ENCODE measurements at regions not wholly inside any gene's neighbourhood (a gene's known extent, or its start where the extent isn't known, plus 50 kb on each side); places are given as distances from the start of the nearest gene placed in this dataset.

- intact Hi-C loops (cut with micrococcal nuclease), result no loop called here
- Mint-ChIP-seq H3K4me3 (ENCODE audit: low read depth) (no peak overlapping the region), H3K36me3 (ENCODE audit: low read depth) (no peaks in the 10 kb centered on the region), H3K9me3 (no peaks in the 10 kb centered on the region), H3K4me1 (ENCODE audit: low read depth) (no peaks in the 10 kb centered on the region), H3K27me3 (ENCODE audit: low read depth) (no peaks in the 10 kb centered on the region), H3K27ac (no peak overlapping the region)
- no peak for DNase-seq (ENCODE audit: low spot score)
Observed at GRCh38 chr12:61911113-61911512, 349.1 kb upstream of the USP15 start.

GRCh38 chr12:61915420-61915819 lies 344.8 kb upstream of the USP15 start:
- H3K27ac Mint-ChIP-seq, result no peak overlapping the region
- H3K9me3 Mint-ChIP-seq, result no peaks in the 10 kb centered on the region
- no peak overlapping the region for H3K4me3 Mint-ChIP-seq (ENCODE audit: low read depth)
- no peaks in the 10 kb centered on the region for H3K4me1 Mint-ChIP-seq (ENCODE audit: low read depth)
- H3K36me3 Mint-ChIP-seq (ENCODE audit: low read depth), result no peaks in the 10 kb centered on the region
- no peak for DNase-seq (ENCODE audit: low spot score)
- no peaks in the 10 kb centered on the region for H3K27me3 Mint-ChIP-seq (ENCODE audit: low read depth)
- intact Hi-C loops (cut with micrococcal nuclease), result no loop called here

- H3K27ac Mint-ChIP-seq, result no peak overlapping the region
- H3K36me3 Mint-ChIP-seq (ENCODE audit: low read depth), result no peaks in the 10 kb centered on the region
- no peaks in the 10 kb centered on the region for H3K27me3 Mint-ChIP-seq (ENCODE audit: low read depth)
- no peaks in the 10 kb centered on the region for H3K4me1 Mint-ChIP-seq (ENCODE audit: low read depth)
- H3K9me3 Mint-ChIP-seq, result peaks cover 3% of the 10 kb centered on the region
- intact Hi-C loops (cut with micrococcal nuclease), result no loop called here
- no peak for DNase-seq (ENCODE audit: low spot score)
- no peak overlapping the region for H3K4me3 Mint-ChIP-seq (ENCODE audit: low read depth)
Observed at GRCh38 chr12:61916831-61917230, 343.4 kb upstream of the USP15 start.

- no peaks in the 10 kb centered on the region for H3K36me3 Mint-ChIP-seq (ENCODE audit: low read depth)
- no peak overlapping the region for H3K27ac Mint-ChIP-seq
- H3K4me1 Mint-ChIP-seq (ENCODE audit: low read depth), result no peaks in the 10 kb centered on the region
- no peak overlapping the region for H3K4me3 Mint-ChIP-seq (ENCODE audit: low read depth)
- H3K27me3 Mint-ChIP-seq (ENCODE audit: low read depth), result no peaks in the 10 kb centered on the region
- DNase-seq (ENCODE audit: low spot score), result no peak
- H3K9me3 Mint-ChIP-seq, result peaks cover 9% of the 10 kb centered on the region
- intact Hi-C loops (cut with micrococcal nuclease), result no loop called here
Observed at GRCh38 chr12:61919686-61920085, 340.5 kb upstream of the USP15 start.

- no peaks in the 10 kb centered on the region for H3K4me1 Mint-ChIP-seq (ENCODE audit: low read depth)
- no peaks in the 10 kb centered on the region for H3K36me3 Mint-ChIP-seq (ENCODE audit: low read depth)
- no peak overlapping the region for H3K27ac Mint-ChIP-seq
- H3K9me3 Mint-ChIP-seq, result peaks cover 10% of the 10 kb centered on the region
- H3K4me3 Mint-ChIP-seq (ENCODE audit: low read depth), result no peak overlapping the region
- H3K27me3 Mint-ChIP-seq (ENCODE audit: low read depth), result no peaks in the 10 kb centered on the region
- intact Hi-C loops (cut with micrococcal nuclease), result no loop called here
- no peak for DNase-seq (ENCODE audit: low spot score)
Observed at GRCh38 chr12:61920230-61920629, 340.0 kb upstream of the USP15 start.

- Mint-ChIP-seq H3K9me3 (peaks cover 17% of the 10 kb centered on the region), H3K27me3 (ENCODE audit: low read depth) (no peaks in the 10 kb centered on the region), H3K36me3 (ENCODE audit: low read depth) (no peaks in the 10 kb centered on the region), H3K27ac (no peak overlapping the region), H3K4me1 (ENCODE audit: low read depth) (no peaks in the 10 kb centered on the region), H3K4me3 (ENCODE audit: low read depth) (no peak overlapping the region)
- intact Hi-C loops (cut with micrococcal nuclease), result no loop called here
- DNase-seq (ENCODE audit: low spot score), result no peak
Observed at GRCh38 chr12:61923152-61923551, 337.1 kb upstream of the USP15 start.

GRCh38 chr12:61934564-61934963 lies 325.6 kb upstream of the USP15 start:
- intact Hi-C loops (cut with micrococcal nuclease), result no loop called here
- Mint-ChIP-seq H3K27me3 (ENCODE audit: low read depth) (no peaks in the 10 kb centered on the region), H3K4me3 (ENCODE audit: low read depth) (no peak overlapping the region), H3K4me1 (ENCODE audit: low read depth) (no peaks in the 10 kb centered on the region), H3K36me3 (ENCODE audit: low read depth) (no peaks in the 10 kb centered on the region), H3K27ac (no peak overlapping the region), H3K9me3 (no peaks in the 10 kb centered on the region)
- DNase-seq (ENCODE audit: low spot score), result no peak

GRCh38 chr12:61939977-61940376 lies 320.2 kb upstream of the USP15 start:
- Mint-ChIP-seq H3K36me3 (ENCODE audit: low read depth) (no peaks in the 10 kb centered on the region), H3K9me3 (no peaks in the 10 kb centered on the region), H3K27me3 (ENCODE audit: low read depth) (no peaks in the 10 kb centered on the region), H3K4me1 (ENCODE audit: low read depth) (no peaks in the 10 kb centered on the region), H3K27ac (no peak overlapping the region), H3K4me3 (ENCODE audit: low read depth) (no peak overlapping the region)
- intact Hi-C loops (cut with micrococcal nuclease), result no loop called here
- no peak for DNase-seq (ENCODE audit: low spot score)

GRCh38 chr12:61956545-61956944 lies 303.7 kb upstream of the USP15 start:
- no peak for DNase-seq (ENCODE audit: low spot score)
- H3K27ac Mint-ChIP-seq, result no peak overlapping the region
- no peaks in the 10 kb centered on the region for H3K27me3 Mint-ChIP-seq (ENCODE audit: low read depth)
- no peaks in the 10 kb centered on the region for H3K4me1 Mint-ChIP-seq (ENCODE audit: low read depth)
- no peak overlapping the region for H3K4me3 Mint-ChIP-seq (ENCODE audit: low read depth)
- no peaks in the 10 kb centered on the region for H3K9me3 Mint-ChIP-seq
- intact Hi-C loops (cut with micrococcal nuclease), result no loop called here
- H3K36me3 Mint-ChIP-seq (ENCODE audit: low read depth), result no peaks in the 10 kb centered on the region

GRCh38 chr12:61974461-61974860 lies 285.7 kb upstream of the USP15 start:
- H3K27ac Mint-ChIP-seq, result no peak overlapping the region
- H3K27me3 Mint-ChIP-seq (ENCODE audit: low read depth), result no peaks in the 10 kb centered on the region
- H3K4me1 Mint-ChIP-seq (ENCODE audit: low read depth), result no peaks in the 10 kb centered on the region
- DNase-seq (ENCODE audit: low spot score), result no peak
- no peak overlapping the region for H3K4me3 Mint-ChIP-seq (ENCODE audit: low read depth)
- intact Hi-C loops (cut with micrococcal nuclease), result no loop called here
- H3K9me3 Mint-ChIP-seq, result no peaks in the 10 kb centered on the region
- no peaks in the 10 kb centered on the region for H3K36me3 Mint-ChIP-seq (ENCODE audit: low read depth)

GRCh38 chr12:61985830-61986229 lies 274.4 kb upstream of the USP15 start:
- H3K9me3 Mint-ChIP-seq, result no peaks in the 10 kb centered on the region
- H3K36me3 Mint-ChIP-seq (ENCODE audit: low read depth), result no peaks in the 10 kb centered on the region
- H3K27ac Mint-ChIP-seq, result no peak overlapping the region
- intact Hi-C loops (cut with micrococcal nuclease), result no loop called here
- H3K4me1 Mint-ChIP-seq (ENCODE audit: low read depth), result no peaks in the 10 kb centered on the region
- H3K4me3 Mint-ChIP-seq (ENCODE audit: low read depth), result no peak overlapping the region
- no peak for DNase-seq (ENCODE audit: low spot score)
- no peaks in the 10 kb centered on the region for H3K27me3 Mint-ChIP-seq (ENCODE audit: low read depth)

GRCh38 chr12:61987173-61987572 lies 273.0 kb upstream of the USP15 start:
- Mint-ChIP-seq H3K4me3 (ENCODE audit: low read depth) (no peak overlapping the region), H3K36me3 (ENCODE audit: low read depth) (no peaks in the 10 kb centered on the region)

GRCh38 chr12:61991661-61992060 lies 268.5 kb upstream of the USP15 start:
- H3K4me1 Mint-ChIP-seq (ENCODE audit: low read depth), result no peaks in the 10 kb centered on the region
- intact Hi-C loops (cut with micrococcal nuclease), result no loop called here
- H3K27ac Mint-ChIP-seq, result no peak overlapping the region
- H3K27me3 Mint-ChIP-seq (ENCODE audit: low read depth), result no peaks in the 10 kb centered on the region
- no peaks in the 10 kb centered on the region for H3K36me3 Mint-ChIP-seq (ENCODE audit: low read depth)
- no peaks in the 10 kb centered on the region for H3K9me3 Mint-ChIP-seq
- DNase-seq (ENCODE audit: low spot score), result no peak
- no peak overlapping the region for H3K4me3 Mint-ChIP-seq (ENCODE audit: low read depth)

More at GRCh38 chr12:61987173-61987572, 273.0 kb upstream of the USP15 start:
- intact Hi-C loops (cut with micrococcal nuclease), result no loop called here
- Mint-ChIP-seq H3K27ac (no peak overlapping the region), H3K4me1 (ENCODE audit: low read depth) (no peaks in the 10 kb centered on the region), H3K27me3 (ENCODE audit: low read depth) (no peaks in the 10 kb centered on the region), H3K9me3 (no peaks in the 10 kb centered on the region)
- DNase-seq (ENCODE audit: low spot score), result no peak

- Mint-ChIP-seq H3K4me1 (ENCODE audit: low read depth) (no peaks in the 10 kb centered on the region), H3K27me3 (ENCODE audit: low read depth) (peaks cover 5% of the 10 kb centered on the region)
- DNase-seq (ENCODE audit: low spot score), result no peak
Observed at GRCh38 chr12:61993734-61994345, 266.4 kb upstream of the USP15 start.

More at GRCh38 chr12:61993734-61994345, 266.4 kb upstream of the USP15 start:
- Mint-ChIP-seq H3K9me3 (no peaks in the 10 kb centered on the region), H3K27ac (no peak overlapping the region), H3K4me3 (ENCODE audit: low read depth) (no peak overlapping the region), H3K36me3 (ENCODE audit: low read depth) (no peaks in the 10 kb centered on the region)
- intact Hi-C loops (cut with micrococcal nuclease), result no loop called here

Data from activated T-helper 2 cell treated with anti-CD3 and anti-CD28 coated beads, Interferon-gamma antibody, Interleukin-2, Interleukin-4, amounts not matched to agents 10 μg/mL and 5 μg/mL and 100 μg/mL, durations not matched to agents 14 hours and 24 hours and 36 hours (primary cell).